ENCODE measurements at regions not wholly inside any gene's neighbourhood (a gene's known extent, or its start where the extent isn't known, plus 50 kb on each side); places are given as distances from the start of the nearest gene placed in this dataset.

DNA sequence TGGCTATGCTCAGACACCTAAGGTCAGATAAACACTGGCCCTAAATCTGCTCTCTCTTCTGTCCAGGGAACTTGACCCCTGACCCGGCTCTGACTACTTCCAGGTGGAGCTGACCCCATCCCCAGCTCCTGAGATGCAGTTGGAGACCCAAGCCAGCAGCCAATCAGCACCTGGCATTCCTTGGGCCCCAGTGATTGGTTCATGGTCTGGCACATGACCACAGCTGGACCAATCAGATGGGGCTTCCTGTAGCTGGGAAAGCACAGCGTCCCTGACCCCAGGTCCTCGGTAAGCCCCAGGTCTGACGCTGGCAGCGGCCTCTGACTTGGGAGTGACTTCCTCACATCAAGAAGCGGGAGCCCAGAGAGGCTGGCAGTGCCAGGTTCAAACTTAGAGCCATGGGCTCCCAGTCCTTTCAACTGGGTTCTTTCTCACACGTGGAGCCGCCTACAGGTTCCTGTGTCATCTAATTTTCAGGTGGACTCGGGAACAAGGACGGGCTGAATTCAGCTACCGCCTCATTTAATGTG lies 915.4 kb upstream of the TMEM132C start:
- no peak overlapping the region for H3K4me3 ChIP-seq (ENCODE audit: low read depth, low read length)
- POLR2A ChIA-PET: no interaction called here
- TF ChIP-seq, protein P1, sequence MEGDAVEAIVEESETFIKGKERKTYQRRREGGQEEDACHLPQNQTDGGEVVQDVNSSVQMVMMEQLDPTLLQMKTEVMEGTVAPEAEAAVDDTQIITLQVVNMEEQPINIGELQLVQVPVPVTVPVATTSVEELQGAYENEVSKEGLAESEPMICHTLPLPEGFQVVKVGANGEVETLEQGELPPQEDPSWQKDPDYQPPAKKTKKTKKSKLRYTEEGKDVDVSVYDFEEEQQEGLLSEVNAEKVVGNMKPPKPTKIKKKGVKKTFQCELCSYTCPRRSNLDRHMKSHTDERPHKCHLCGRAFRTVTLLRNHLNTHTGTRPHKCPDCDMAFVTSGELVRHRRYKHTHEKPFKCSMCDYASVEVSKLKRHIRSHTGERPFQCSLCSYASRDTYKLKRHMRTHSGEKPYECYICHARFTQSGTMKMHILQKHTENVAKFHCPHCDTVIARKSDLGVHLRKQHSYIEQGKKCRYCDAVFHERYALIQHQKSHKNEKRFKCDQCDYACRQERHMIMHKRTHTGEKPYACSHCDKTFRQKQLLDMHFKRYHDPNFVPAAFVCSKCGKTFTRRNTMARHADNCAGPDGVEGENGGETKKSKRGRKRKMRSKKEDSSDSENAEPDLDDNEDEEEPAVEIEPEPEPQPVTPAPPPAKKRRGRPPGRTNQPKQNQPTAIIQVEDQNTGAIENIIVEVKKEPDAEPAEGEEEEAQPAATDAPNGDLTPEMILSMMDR (IDR thresholded peaks at IDR 0.05; ENCODE audit: insufficient read depth, low read length, missing control alignments): no peak
- DNase-seq (ENCODE audit: low read depth, low spot score): no peak
- CTCF ChIA-PET: interaction anchor here (1.8 kb wide), 1 partner anchor 12 kb away, joined by 5 read pairs; no protein-coding TSS in a partner anchor

DNA sequence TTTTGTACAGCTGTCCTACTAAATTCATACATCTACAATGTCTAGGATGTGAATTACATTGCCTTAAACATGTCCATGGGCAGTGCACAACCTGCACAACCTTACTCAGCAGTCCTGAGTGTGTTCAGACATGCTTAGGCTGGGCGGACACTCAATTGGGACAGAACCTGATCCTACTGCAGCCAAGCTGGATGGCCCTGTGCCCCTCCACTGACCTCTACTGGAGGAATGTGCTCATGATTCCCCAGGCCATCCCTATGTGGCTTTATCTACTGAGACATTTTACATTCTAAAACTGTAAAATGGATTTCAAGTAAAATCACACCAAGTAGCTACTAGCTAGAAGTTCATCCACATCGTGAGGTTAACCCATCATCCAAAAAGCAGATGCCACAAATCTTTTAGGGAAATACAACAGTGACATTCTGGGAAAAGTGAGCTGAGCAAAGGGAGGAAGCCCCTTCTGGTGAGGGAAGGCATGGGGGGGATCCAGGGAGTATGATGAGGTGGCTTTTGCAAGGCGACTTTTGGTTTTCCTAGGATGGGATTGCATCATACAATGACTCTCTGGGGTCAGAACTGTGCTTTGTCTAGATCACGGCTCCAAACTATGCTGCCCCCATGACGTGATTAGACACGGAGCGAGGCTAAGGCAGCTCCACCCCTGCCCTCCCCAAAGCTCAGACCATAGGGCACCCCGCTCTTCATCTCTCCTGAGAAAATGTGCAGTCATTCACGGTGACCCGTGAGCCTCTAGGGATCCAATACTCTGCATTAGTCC lies 911.7 kb upstream of the TMEM132C start:
- no peak overlapping the region for H3K4me3 ChIP-seq (ENCODE audit: low read depth, low read length)
- TF ChIP-seq, protein P1 (IDR thresholded peaks at IDR 0.05; ENCODE audit: insufficient read depth, low read length, missing control alignments): peak; percentile 64
- DNase-seq (ENCODE audit: low read depth, low spot score): no peak
- ChIA-PET CTCF (interaction anchor here (0.6 to 4.8 kb wide), 16 partner anchors 8 to 323 kb away, joined by 3 to 67 read pairs (median 4); no protein-coding TSS in a partner anchor), POLR2A (no interaction called here)

GRCh38 chr12:127358888-127359287 lies 908.1 kb upstream of the TMEM132C start:
- no peak for DNase-seq (ENCODE audit: low read depth, low spot score)
- no peak overlapping the region for H3K4me3 ChIP-seq (ENCODE audit: low read depth, low read length)
- POLR2A ChIA-PET: no interaction called here
- TF ChIP-seq, protein P1 (IDR thresholded peaks at IDR 0.05; ENCODE audit: insufficient read depth, low read length, missing control alignments): no peak
- CTCF ChIA-PET: interaction anchor here (1.0 to 3.2 kb wide), 3 partner anchors 22 to 253 kb away, joined by 3 to 23 read pairs (median 6); no protein-coding TSS in a partner anchor

DNA sequence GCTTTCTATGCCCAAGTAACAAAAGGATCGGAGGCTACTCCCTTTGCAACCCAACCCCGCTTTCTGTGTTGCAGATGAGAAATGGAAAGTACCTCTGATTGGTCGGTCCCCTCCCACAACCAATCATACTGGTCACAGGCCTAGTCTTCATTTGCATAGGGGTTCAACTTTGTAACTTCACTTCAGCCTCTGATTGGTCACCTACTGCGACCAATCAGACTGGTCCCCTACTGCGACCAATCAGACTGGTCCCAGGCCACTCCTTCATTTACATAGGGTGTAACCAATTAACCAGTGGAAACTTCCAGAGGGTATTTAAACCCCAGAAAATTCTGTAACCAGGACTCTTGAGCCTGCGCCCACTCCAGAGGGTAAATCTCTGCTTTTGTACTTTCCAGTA lies 906.4 kb upstream of the TMEM132C start:
- CTCF ChIA-PET: no interaction called here
- no peak overlapping the region for H3K4me3 ChIP-seq (ENCODE audit: low read depth, low read length)
- POLR2A ChIA-PET: no interaction called here
- DNase-seq (ENCODE audit: low read depth, low spot score): no peak
- TF ChIP-seq, protein P1 (IDR thresholded peaks at IDR 0.05; ENCODE audit: insufficient read depth, low read length, missing control alignments): no peak

DNA sequence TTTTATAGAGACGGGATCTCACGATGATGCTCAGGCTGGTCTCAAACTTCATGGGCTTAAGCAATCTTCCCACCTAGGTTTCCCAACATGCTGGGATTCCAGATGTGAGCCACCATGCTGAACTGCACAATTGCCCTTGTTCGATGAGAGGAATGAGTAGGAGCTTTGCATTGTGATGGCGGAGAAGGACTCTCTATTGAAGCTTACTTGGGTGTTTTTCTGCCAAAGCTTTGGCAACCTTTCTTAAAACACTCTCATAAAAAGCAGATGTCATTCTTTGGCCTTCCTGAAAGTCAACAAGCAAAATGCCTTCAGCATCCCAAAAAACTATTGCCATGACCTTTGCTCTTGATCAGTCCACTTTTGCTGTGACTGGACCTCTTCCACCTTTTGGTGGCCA lies 904.8 kb upstream of the TMEM132C start:
- no peak for DNase-seq (ENCODE audit: low read depth, low spot score)
- H3K4me3 ChIP-seq (ENCODE audit: low read depth, low read length): no peak overlapping the region
- CTCF ChIA-PET: interaction anchor here (1.4 to 3.5 kb wide), 3 partner anchors 8 to 20 kb away, joined by 3 to 21 read pairs (median 11); no protein-coding TSS in a partner anchor
- TF ChIP-seq, protein P1 (IDR thresholded peaks at IDR 0.05; ENCODE audit: insufficient read depth, low read length, missing control alignments): no peak
- POLR2A ChIA-PET: no interaction called here

- no peak overlapping the region for H3K4me3 ChIP-seq (ENCODE audit: low read depth, low read length)
- CTCF ChIA-PET: interaction anchor here (1.1 to 3.5 kb wide), 7 partner anchors 9 to 356 kb away, joined by 3 to 21 read pairs (median 6); no protein-coding TSS in a partner anchor
- DNase-seq (ENCODE audit: low read depth, low spot score): no peak
- POLR2A ChIA-PET: no interaction called here
- TF ChIP-seq, protein P1 (IDR thresholded peaks at IDR 0.05; ENCODE audit: insufficient read depth, low read length, missing control alignments): peak; percentile 22
These were observed 903.6 kb upstream of the TMEM132C start for GRCh38 chr12:127363392-127363791.
